Hematopoietic multipotent progenitor cell treated with erythropoietin and hydrocortisone succinate and interleukin-3 and kit ligand, for 8 days (in vitro differentiated cells): ENCODE measurements at regions not wholly inside any gene's neighbourhood (a gene's known extent, or its start where the extent isn't known, plus 50 kb on each side); places are given as distances from the start of the nearest gene placed in this dataset.

Experiments
- DNase-seq: peaks from one replicate; pipeline ENCODE4 v3.0.0-alpha.2; 2015

- no peak for DNase-seq
These were observed 1319.7 kb upstream of the TENM3 start for GRCh38 chr4:180923486-180923885.

DNA sequence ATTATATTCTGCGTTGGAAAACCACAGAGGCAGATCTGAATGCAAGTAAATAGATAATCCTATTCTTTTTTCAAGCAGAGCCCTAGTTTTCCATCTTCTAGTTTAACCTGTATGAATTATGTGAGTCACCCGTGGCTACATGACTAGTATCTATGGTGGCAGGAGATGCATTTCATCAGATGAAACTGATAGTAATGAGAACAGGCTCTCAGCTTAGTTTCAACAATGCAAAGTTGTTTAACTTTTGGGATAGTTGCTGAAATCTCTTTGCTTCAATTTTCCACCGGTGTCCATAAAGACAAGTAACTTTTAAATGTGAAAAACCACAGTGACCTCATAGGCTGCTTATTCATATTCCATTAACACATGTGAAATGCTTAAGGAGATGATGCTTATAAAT lies 1317.4 kb upstream of the TENM3 start:
- DNase-seq = no peak

- DNase-seq = no peak
These were observed 1316.9 kb upstream of the TENM3 start for GRCh38 chr4:180926277-180926676.

GRCh38 chr4:180932370-180933001 lies 1310.7 kb upstream of the TENM3 start:
- no peak for DNase-seq

- DNase-seq = no peak
These were observed 1306.1 kb upstream of the TENM3 start for GRCh38 chr4:180937083-180937482.

DNA sequence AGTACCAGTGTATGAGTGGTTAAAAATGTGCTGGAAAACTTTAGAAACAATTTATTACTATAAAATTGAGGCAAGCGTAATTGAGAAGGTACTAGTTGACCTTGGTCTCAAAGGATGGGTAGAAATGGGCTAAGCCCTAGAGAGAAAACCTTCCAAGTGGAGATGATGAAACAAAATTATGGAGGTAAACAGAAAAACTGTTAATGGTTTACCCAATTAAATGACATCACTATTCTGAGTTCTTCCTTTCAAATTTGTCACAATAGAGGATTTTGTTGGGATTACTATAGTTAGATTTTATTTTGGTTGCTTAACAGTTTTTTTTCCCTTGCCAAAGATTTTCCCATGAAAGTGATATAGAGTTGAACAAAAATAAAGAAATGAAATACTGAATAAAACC lies 1302.5 kb upstream of the TENM3 start:
- no peak for DNase-seq

DNA sequence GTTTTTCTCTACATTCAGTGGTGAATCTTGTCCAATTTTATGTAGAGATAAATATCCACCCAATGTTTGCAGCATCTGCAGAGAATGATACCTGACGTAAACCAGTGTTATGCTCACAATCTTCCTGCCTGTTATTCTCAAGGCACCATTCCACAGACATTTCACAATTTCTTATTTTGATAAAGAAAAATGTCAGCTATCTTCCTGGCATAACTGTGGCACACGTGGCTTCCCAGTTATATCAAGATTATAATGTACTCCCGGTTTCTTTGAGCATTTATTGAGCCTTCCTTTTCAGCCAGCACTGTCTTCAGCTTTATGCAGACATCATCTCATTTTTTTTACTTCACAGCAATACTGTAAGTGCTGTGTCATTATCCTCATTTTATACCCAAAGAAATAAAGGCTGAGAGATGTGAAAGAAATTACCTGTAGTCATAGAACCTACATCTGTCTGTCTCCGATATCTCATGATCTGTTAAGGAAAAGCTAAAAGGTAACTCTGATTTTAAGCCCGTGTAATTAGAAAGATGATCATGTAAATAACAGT lies 1300.8 kb upstream of the TENM3 start:
- DNase-seq = no peak

DNA sequence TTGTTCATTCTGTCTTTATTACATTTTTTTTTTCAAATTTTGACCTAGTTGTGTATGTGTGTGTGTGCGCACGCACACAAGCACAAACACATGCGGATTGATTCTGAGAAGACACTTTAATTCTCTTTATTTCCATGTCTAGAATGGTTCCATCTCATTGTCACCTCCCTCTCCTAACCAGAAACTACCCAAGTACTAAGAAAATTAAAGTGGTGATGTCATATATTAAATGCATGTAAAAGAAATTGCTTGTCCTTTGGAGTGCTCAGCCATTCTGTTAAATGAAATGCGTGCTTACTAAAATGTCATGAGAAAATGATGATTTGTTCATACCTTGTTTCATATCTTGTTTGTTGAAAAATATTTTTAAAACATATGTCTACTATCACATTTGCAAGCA lies 1297.0 kb upstream of the TENM3 start:
- DNase-seq = no peak

- no peak for DNase-seq
These were observed 1295.8 kb upstream of the TENM3 start for GRCh38 chr4:180947425-180947824.

GRCh38 chr4:180949424-180950213 lies 1293.6 kb upstream of the TENM3 start:
- DNase-seq = no peak

DNA sequence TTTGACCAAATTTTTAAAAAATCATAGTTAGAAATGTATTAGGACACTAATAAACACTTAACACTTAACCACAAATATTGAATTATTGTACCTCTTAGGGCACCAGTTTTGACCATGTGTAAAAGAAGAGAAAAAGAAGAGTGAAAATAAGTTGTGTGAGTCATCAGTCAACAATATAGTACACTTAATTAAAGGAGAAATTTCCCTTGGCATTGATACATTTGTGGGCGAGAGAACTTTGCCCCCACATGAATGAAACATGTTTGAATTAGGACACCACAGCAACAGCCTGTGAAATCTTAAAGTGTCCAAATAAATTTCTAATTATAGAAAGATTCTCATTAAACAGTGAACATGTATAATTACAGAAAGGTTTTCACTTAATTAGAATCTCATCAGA lies 1292.8 kb upstream of the TENM3 start:
- DNase-seq = no peak

DNA sequence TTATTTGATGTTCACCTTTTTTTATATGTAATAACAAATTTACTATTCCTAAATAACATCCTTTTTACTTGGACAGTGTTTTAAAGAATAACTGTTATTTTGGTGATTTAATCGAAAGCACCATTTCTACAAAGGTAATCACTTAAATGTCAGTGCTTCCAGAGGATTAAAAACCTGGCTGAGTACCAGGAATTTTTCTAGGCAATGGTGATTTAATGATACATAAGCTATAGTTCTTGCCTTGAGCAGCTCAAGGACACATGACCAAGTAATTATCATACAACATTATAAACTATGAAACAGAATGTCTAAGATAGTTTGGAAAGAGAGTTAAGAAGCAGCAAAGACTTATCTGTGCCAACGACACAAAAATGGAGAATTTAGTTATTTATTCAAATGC lies 1291.9 kb upstream of the TENM3 start:
- no peak for DNase-seq

DNA sequence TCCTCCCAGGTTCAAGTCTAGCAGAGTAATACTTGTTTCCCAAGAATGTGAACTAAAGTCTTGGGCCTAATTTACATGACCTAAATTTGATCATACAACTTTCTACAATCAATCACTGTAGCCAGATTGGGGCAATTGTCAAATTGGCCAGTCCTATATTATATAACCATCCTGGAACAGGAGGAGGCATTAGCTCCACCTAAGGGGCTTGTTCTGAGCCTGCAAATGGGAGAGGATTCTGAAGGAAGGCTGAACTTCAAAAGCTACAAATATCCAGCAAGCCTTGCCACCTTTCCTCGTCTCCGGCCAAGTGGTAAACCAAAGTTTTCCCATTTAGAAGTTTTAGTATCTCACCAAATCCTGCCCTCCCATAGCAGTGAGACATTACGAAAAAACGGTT lies 1289.6 kb upstream of the TENM3 start:
- DNase-seq = no peak

GRCh38 chr4:180960743-180961401 lies 1282.3 kb upstream of the TENM3 start:
- DNase-seq = no peak

DNA sequence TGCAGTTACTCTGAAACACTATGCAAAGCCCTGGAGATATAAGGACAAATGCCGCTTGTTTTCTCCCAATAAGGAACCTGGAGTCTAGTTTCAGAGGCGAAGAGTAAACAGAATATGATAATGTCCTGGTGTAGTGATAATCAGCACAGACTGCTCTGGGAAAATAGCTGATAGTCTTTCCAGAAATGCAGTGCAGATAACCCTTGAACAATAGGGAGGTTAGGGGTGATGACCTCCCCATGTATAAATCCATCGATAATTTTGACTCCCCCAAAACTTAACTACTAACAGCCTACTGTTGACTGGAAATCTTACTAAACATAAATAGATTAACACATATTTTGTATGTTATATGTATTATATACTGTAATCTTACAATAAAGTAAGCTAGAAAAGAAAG lies 1280.9 kb upstream of the TENM3 start:
- DNase-seq = no peak

DNA sequence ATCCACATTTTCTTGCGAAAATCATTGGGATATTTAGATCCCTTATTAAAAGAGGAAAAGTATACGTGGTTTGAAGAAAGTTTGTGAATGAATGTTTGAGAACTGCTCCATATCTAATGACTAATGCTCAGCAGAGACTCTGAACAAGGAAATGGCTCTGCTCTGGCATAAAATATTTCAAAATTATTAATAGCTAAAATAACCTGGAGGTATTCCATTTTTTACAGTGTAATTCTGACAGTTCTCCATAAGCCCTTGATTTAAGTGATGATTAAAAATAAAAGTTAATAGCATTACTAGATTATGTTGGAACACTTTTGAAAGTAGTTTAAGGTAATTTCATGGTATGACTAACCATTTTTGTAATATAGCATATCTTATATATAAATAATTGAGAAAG lies 1276.9 kb upstream of the TENM3 start:
- no peak for DNase-seq

DNA sequence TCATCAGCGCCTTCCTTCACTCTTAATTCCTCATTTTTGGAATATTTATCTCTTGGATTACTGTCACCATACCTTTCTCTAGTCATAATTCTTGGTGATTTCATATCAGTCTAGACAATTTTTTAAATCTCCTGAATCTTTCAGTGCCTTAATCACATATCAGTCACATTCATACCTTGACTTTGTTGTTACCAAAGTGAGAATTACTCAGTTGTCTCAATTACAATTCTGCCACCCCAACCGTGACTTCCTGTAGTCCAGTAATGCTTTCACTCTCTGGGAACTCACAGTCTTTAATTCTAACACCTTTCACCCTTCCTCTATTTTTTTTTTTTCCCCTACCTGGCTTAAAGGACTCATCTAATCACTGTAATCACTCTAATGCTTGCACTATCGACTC lies 1275.3 kb upstream of the TENM3 start:
- no peak for DNase-seq

GRCh38 chr4:180973894-180974293 lies 1269.3 kb upstream of the TENM3 start:
- DNase-seq = no peak

DNA sequence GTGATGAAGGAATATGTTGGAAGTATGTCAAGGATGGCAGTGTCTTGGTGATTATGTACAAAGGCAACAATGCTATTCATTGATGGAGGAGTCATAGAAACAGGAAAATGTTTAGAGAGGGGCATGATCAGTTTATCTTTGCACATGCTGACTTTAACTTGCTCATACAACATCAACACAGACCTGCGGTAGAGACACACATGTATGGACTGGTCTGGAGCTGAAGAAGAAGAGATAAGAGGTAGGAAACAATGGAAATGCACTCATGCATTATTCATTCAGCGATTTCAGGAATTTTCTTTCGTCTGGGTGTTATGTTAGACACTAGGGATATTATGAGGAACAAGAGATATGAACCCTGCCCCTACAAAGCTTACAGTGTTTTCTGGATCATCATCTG lies 1252.3 kb upstream of the TENM3 start:
- DNase-seq = no peak

GRCh38 chr4:180993244-180993836 lies 1249.9 kb upstream of the TENM3 start:
- no peak for DNase-seq

DNA sequence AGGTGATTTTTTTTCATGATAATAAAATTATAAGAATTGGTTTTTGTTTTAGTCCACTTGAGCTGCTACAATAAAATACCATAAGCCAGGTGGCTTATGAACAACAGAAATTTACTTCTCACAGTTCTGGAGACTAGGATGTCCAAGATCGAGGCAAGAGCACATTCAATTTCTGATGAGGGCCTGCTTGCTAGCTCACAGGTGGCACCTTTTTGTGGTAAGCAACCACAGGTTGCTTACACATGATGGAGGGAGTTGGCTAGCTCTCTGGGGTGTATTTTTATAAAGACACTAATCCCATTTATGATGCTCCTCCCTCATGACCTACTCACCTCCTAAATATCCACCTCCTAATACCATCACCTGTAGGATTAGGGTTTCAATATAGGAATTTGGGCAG lies 1248.5 kb upstream of the TENM3 start:
- no peak for DNase-seq

DNA sequence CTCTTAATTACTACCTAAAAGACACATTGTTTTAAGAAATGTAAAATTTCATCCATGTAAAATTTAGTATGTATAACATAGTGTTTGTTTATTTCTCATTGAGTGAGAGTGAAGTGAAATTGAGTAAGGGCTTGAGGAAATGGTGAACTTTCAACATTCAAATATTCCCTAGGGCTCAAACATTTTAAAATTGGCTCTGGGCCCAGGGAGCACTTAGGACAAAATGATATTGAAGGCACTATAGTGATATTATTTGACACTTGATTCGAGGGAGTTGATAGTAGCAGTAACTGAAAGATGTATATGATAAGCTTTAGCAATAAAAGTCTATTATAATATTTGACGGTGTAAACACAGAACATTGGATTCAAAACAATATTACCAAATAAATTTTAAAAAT lies 1244.0 kb upstream of the TENM3 start:
- no peak for DNase-seq

DNA sequence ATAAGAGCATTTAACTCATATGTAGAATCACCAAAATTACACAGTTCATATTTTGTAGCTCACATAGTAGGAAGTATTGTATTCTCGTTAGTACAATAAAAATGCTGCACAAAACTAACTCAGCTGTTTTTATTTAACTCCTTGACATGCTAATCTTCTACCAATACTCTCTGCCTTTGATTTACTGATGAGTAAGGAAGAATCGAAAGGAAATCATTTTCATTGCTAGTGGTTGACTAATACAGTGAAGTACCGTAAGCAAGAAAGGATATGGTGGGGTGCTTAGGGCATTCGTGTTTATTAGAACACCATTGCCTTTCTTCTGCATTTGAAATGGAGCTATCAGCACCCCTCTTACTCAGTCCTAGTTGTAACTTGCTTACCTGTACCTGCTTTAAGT lies 1239.1 kb upstream of the TENM3 start:
- DNase-seq = no peak
